H1 (cell line): ENCODE measurements at regions not wholly inside any gene's neighbourhood (a gene's known extent, or its start where the extent isn't known, plus 50 kb on each side); places are given as distances from the start of the nearest gene placed in this dataset.

Experiments used
- EGR1 ChIP-seq: IDR thresholded peaks from 2 replicates; pipeline ENCODE4 v1.6.1; 2011; ENCODE audit warnings: low read depth, low read length, borderline replicate concordance
- EZH2 ChIP-seq: fragments of 200-600 bp; sonication (generic); IDR thresholded peaks from 2 replicates; pipeline ENCODE4 v1.7.1; 2012; ENCODE audit warnings: low read depth, mild to moderate bottlenecking, moderate library complexity, low read length, inconsistent platforms; ENCODE audit not compliant: severe bottlenecking
- JUN ChIP-seq: IDR thresholded peaks from 2 replicates; pipeline ENCODE4 v1.6.1; 2011; ENCODE audit warnings: low read depth, mild to moderate bottlenecking, improper control_type of control experiment, low read length
- JUND ChIP-seq: IDR thresholded peaks from 2 replicates; pipeline ENCODE4 v1.6.1; 2011; ENCODE audit warnings: mild to moderate bottlenecking, improper control_type of control experiment, low read length
- RFX5 ChIP-seq: IDR thresholded peaks from 2 replicates; pipeline ENCODE4 v1.6.1; 2011; ENCODE audit warnings: low read depth, low read length, improper control_type of control experiment, borderline replicate concordance
- SP4 ChIP-seq: IDR thresholded peaks from 2 replicates; pipeline ENCODE4 v1.6.1; 2012; ENCODE audit warnings: low read length, inconsistent platforms
- TF ChIP-seq, protein P1 (sequence below): IDR thresholded peaks from 2 replicates; pipeline ENCODE4 v1.6.1; 2011; ENCODE audit warnings: low read depth, mild to moderate bottlenecking, low read length; ENCODE audit not compliant: insufficient read depth
- TF ChIP-seq, protein P2 (sequence below): IDR thresholded peaks from 2 replicates; pipeline ENCODE4 v1.6.1; 2012; ENCODE audit warnings: inconsistent platforms

GRCh38 chr22:49664371-49664881 is 163.2 kb downstream of the BRD1 start (continued):
- TF ChIP-seq, protein P1, sequence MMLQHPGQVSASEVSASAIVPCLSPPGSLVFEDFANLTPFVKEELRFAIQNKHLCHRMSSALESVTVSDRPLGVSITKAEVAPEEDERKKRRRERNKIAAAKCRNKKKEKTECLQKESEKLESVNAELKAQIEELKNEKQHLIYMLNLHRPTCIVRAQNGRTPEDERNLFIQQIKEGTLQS, result no peak
- TF ChIP-seq EGR1 (no peak), RFX5 (no peak), JUND (no peak), JUN (no peak), SP4 (no peak), EZH2 (no peak)
- TF ChIP-seq, protein P2, sequence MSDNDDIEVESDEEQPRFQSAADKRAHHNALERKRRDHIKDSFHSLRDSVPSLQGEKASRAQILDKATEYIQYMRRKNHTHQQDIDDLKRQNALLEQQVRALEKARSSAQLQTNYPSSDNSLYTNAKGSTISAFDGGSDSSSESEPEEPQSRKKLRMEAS, result no peak
